Esophagus muscularis mucosa (tissue), 3 donors: ENCODE measurements at regions not wholly inside any gene's neighbourhood (a gene's known extent, or its start where the extent isn't known, plus 50 kb on each side); places are given as distances from the start of the nearest gene placed in this dataset.

Experiments used
- POLR2AphosphoS5 ChIP-seq, 2 donors: sonication (generic); formaldehyde crosslinking; IDR thresholded peaks; one replicate each; pipeline ENCODE4 v1.6.1; 2017; ENCODE audit warnings: antibody characterized with exemption in 2 of 2
- TF ChIP-seq, protein P1 (sequence below), 3 experiments: fragments of 200-600 bp in 2 of 3; fragments of 450-650 bp in 1 of 3; sonication (generic) in 2 of 3; IDR thresholded peaks; one replicate each; pipeline ENCODE4 v1.5.1; 2017 to 2019; ENCODE audit warnings: antibody characterized with exemption in 3 of 3, mild to moderate bottlenecking in 2 of 3, moderate library complexity in 1 of 3

DNA sequence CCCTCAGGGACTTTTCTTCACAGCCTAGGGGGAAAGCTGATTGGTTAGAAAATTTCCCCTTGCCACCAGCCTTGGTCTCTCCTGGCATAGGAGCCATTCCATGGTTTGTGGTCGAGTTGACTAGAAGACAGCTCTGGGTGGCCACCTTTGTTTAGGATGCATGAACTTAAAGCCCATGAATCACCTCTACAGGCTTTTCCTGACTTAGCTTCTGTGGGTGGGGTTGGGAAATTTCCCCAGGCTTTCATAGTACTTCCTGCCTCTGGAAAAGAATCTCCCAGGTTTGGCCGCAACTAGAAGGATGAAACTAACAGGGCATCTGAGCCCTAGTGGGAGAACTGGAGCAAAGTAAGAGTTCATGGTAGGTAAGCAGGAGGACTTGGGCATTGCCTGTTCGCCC is 72.6 kb downstream of the SNRPE start:
- TF ChIP-seq, protein P1, sequence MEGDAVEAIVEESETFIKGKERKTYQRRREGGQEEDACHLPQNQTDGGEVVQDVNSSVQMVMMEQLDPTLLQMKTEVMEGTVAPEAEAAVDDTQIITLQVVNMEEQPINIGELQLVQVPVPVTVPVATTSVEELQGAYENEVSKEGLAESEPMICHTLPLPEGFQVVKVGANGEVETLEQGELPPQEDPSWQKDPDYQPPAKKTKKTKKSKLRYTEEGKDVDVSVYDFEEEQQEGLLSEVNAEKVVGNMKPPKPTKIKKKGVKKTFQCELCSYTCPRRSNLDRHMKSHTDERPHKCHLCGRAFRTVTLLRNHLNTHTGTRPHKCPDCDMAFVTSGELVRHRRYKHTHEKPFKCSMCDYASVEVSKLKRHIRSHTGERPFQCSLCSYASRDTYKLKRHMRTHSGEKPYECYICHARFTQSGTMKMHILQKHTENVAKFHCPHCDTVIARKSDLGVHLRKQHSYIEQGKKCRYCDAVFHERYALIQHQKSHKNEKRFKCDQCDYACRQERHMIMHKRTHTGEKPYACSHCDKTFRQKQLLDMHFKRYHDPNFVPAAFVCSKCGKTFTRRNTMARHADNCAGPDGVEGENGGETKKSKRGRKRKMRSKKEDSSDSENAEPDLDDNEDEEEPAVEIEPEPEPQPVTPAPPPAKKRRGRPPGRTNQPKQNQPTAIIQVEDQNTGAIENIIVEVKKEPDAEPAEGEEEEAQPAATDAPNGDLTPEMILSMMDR (IDR thresholded peaks at IDR 0.05) = no peak
- TF ChIP-seq POLR2AphosphoS5 (IDR thresholded peaks at IDR 0.05) = no peak
